Fibroblast of lung (primary cell): ENCODE measurements at regions not wholly inside any gene's neighbourhood (a gene's known extent, or its start where the extent isn't known, plus 50 kb on each side); places are given as distances from the start of the nearest gene placed in this dataset.

ENCODE experiments used
- DNase-seq, 2 donors: peaks; one replicate each; pipeline versions ENCODE4 v3.0.0 to v3.0.0-alpha.2; 2010; ENCODE audit warnings: low read depth in 2 of 2
- H2AFZ ChIP-seq: 2 replicates; pipeline ENCODE4 v1.5.1; 2012; ENCODE audit warnings: low read length, control low read depth, inconsistent platforms
- H3K27ac ChIP-seq: 2 replicates; pipeline ENCODE4 v1.5.1; 2011; ENCODE audit warnings: low read length, control low read depth; ENCODE audit not compliant: insufficient read depth
- H3K27me3 ChIP-seq: 2 replicates; pipeline ENCODE4 v1.5.1; 2011; ENCODE audit warnings: mild to moderate bottlenecking, low read length; ENCODE audit not compliant: control insufficient read depth, insufficient read depth
- H3K36me3 ChIP-seq: 2 replicates; pipeline ENCODE4 v1.5.1; 2011; ENCODE audit warnings: low read length; ENCODE audit not compliant: control insufficient read depth, insufficient read depth
- H3K4me1 ChIP-seq: 2 replicates; pipeline ENCODE4 v1.5.1; 2011; ENCODE audit warnings: low read length; ENCODE audit not compliant: control insufficient read depth, insufficient read depth; ENCODE audit errors: extremely low read depth
- H3K4me2 ChIP-seq: 2 replicates; pipeline ENCODE4 v1.5.1; 2011; ENCODE audit warnings: low read length, control low read depth; ENCODE audit not compliant: insufficient read depth; ENCODE audit errors: extremely low read depth
- H3K4me3 ChIP-seq, 4 experiments: fragments of 200-600 bp in 1 of 4; sonication (generic) in 1 of 4; replicated peaks in 1 of 4; 2 replicates each; pipeline ENCODE4 v1.5.1; 2011 to 2016; ENCODE audit warnings: low read length in 4 of 4, low read depth in 3 of 4, mild to moderate bottlenecking in 3 of 4, control low read depth in 2 of 4, inconsistent platforms in 1 of 4, mixed read lengths in 1 of 4; ENCODE audit not compliant: insufficient read depth in 1 of 4; ENCODE audit errors: control extremely low read depth in 1 of 4
- H3K79me2 ChIP-seq: 2 replicates; pipeline ENCODE4 v1.5.1; 2012; ENCODE audit warnings: mild to moderate bottlenecking, low read length, inconsistent platforms; ENCODE audit not compliant: control insufficient read depth, insufficient read depth
- H3K9ac ChIP-seq: 2 replicates; pipeline ENCODE4 v1.5.1; 2011; ENCODE audit warnings: mild to moderate bottlenecking, low read length, control low read depth; ENCODE audit not compliant: insufficient read depth
- H3K9me3 ChIP-seq: 2 replicates; pipeline ENCODE4 v1.5.1; 2012; ENCODE audit warnings: low read depth, low read length; ENCODE audit not compliant: control insufficient read depth, insufficient read depth
- H4K20me1 ChIP-seq: 2 replicates; pipeline ENCODE4 v1.5.1; 2011; ENCODE audit warnings: low read length; ENCODE audit not compliant: control insufficient read depth, insufficient read depth; ENCODE audit errors: extremely low read depth
- CTCF ChIP-seq, 2 donors: IDR thresholded peaks in 1 of 2; conservative IDR thresholded peaks in 1 of 2; 1 replicate in 1 of 2; 2 replicates in 1 of 2; pipeline ENCODE4 v1.5.1; 2011 to 2012; ENCODE audit warnings: low read length in 2 of 2, control low read depth in 1 of 2, inconsistent platforms in 1 of 2, low read depth in 1 of 2, mild to moderate bottlenecking in 1 of 2
- EZH2 ChIP-seq: IDR thresholded peaks from 2 replicates; pipeline ENCODE4 v1.5.1; 2012; ENCODE audit warnings: low read length, control low read depth, mild to moderate bottlenecking; ENCODE audit errors: missing control alignments

- Histone ChIP-seq H3K36me3 (no peaks in the 10 kb centered on the region), H3K27ac (no peak overlapping the region), H3K4me1 (no peaks in the 10 kb centered on the region), H3K4me3 (no peak overlapping the region), H3K9me3 (no peaks in the 10 kb centered on the region), H3K27me3 (no peaks in the 10 kb centered on the region), H3K79me2 (no peaks in the 10 kb centered on the region), H3K9ac (no peak overlapping the region), H3K4me2 (no peak overlapping the region), H2AFZ (no peak overlapping the region), H4K20me1 (no peaks in the 10 kb centered on the region)
- no peak for DNase-seq
- no peak for TF ChIP-seq EZH2
- TF ChIP-seq CTCF (conservative IDR thresholded peaks at IDR 0.05 in 1 of 2, IDR thresholded peaks at IDR 0.05 in 1 of 2; ENCODE audit: low read depth in 1 of 2, low read length in 2 of 2): no peak
Observed at GRCh38 chr15:93312891-93313486, 224.0 kb upstream of the RGMA start.

- H3K4me3 ChIP-seq: no peak overlapping the region
- DNase-seq: no peak
- H3K4me1 ChIP-seq: no peaks in the 10 kb centered on the region
- no peaks in the 10 kb centered on the region for H3K36me3 ChIP-seq
- no peaks in the 10 kb centered on the region for H4K20me1 ChIP-seq
- no peaks in the 10 kb centered on the region for H3K79me2 ChIP-seq
- no peaks in the 10 kb centered on the region for H3K27me3 ChIP-seq
- no peak for TF ChIP-seq CTCF (conservative IDR thresholded peaks at IDR 0.05 in 1 of 2, IDR thresholded peaks at IDR 0.05 in 1 of 2; ENCODE audit: low read depth in 1 of 2, low read length in 2 of 2)
- no peak for TF ChIP-seq EZH2
- H2AFZ ChIP-seq: no peak overlapping the region
- H3K9me3 ChIP-seq: no peaks in the 10 kb centered on the region
- H3K27ac ChIP-seq: no peak overlapping the region
- H3K9ac ChIP-seq: no peak overlapping the region
- H3K4me2 ChIP-seq: no peak overlapping the region
Observed at GRCh38 chr15:93311620-93312019, 222.6 kb upstream of the RGMA start.

- TF ChIP-seq EZH2: no peak
- TF ChIP-seq CTCF (conservative IDR thresholded peaks at IDR 0.05 in 1 of 2, IDR thresholded peaks at IDR 0.05 in 1 of 2; ENCODE audit: low read depth in 1 of 2, low read length in 2 of 2): no peak
- Histone ChIP-seq H3K4me2 (no peak overlapping the region), H3K4me1 (no peaks in the 10 kb centered on the region), H3K79me2 (no peaks in the 10 kb centered on the region), H3K36me3 (no peaks in the 10 kb centered on the region), H3K27ac (no peak overlapping the region), H3K9me3 (no peaks in the 10 kb centered on the region), H2AFZ (no peak overlapping the region), H3K9ac (no peak overlapping the region), H3K4me3 (no peak overlapping the region), H3K27me3 (no peaks in the 10 kb centered on the region), H4K20me1 (no peaks in the 10 kb centered on the region)
- DNase-seq: no peak
Observed at GRCh38 chr15:93308026-93308690, 219.1 kb upstream of the RGMA start.
